ENCODE measurements at regions not wholly inside any gene's neighbourhood (a gene's known extent, or its start where the extent isn't known, plus 50 kb on each side); places are given as distances from the start of the nearest gene placed in this dataset.
"Not testable (repeated sequence)": the region's sequence is repeated elsewhere in the genome, so short reads cannot be mapped to it uniquely, and the experiment has no call there.

GRCh38 chr1:228652116-228652515 lies 83.2 kb upstream of the RHOU start:
- in situ Hi-C loops (cut with MboI; ENCODE audit: low sequenced_read_pairs in 4 of 4) = no loop called here
- no peak for ATAC-seq

DNA sequence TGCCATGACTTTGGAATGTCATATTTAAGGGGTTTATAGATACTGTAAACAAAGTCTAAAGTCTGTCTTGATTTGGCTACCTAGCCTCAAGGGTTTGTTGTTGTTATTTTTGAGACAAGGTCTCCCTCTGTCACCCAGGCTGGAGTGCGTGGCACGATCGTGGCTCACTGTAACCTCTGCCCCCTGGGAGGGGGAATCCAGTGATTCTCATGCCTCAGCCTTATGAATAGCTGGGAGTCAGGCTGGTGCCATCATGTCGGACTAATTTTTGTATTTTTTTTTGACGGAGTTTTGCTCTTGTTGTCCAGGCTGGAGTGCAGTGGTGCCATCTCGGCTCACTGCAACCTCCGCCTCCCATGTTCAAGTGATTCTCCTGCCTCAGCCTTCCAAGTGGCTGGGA lies 82.2 kb upstream of the RHOU start:
- DNase-seq; H3K27ac ChIP-seq; in situ Hi-C loops (cut with MboI; ENCODE audit: low sequenced_read_pairs in 4 of 4); H3K9me3 ChIP-seq; H3K4me1 ChIP-seq; H3K4me3 ChIP-seq; intact Hi-C loops (cut with DNase I; ENCODE audit: low total_unique reads); ATAC-seq; H3K36me3 ChIP-seq: not testable (repeated sequence)
- peaks cover 65 to 70% (median 70%) of the 10 kb centered on the region in 3 donors for H3K27me3 ChIP-seq

More at GRCh38 chr1:228652116-228652515, 83.2 kb upstream of the RHOU start:
- no peak for DNase-seq
- Histone ChIP-seq H3K4me3 (no peak overlapping the region), H3K4me1 (peaks cover 13% of the 10 kb centered on the region in 2 donors), H3K36me3 (no peaks in the 10 kb centered on the region), H3K9me3 (no peaks in the 10 kb centered on the region), H3K27me3 (peaks cover 75 to 80% (median 79%) of the 10 kb centered on the region in 3 donors), H3K27ac (no peak overlapping the region)
- TF ChIP-seq POLR2A (IDR thresholded peaks at IDR 0.05) = no peak
- no peak for TF ChIP-seq CTCF (IDR thresholded peaks at IDR 0.05 in 4 of 5, conservative IDR thresholded peaks at IDR 0.05 in 1 of 5)
- intact Hi-C loops (cut with DNase I; ENCODE audit: low total_unique reads) = no loop called here

GRCh38 chr1:228653748-228654147 lies 81.5 kb upstream of the RHOU start:
- no peak overlapping the region for H3K4me3 ChIP-seq
- TF ChIP-seq POLR2A (IDR thresholded peaks at IDR 0.05) (no peak), CTCF (IDR thresholded peaks at IDR 0.05 in 4 of 5, conservative IDR thresholded peaks at IDR 0.05 in 1 of 5) (no peak)
- intact Hi-C loops (cut with DNase I; ENCODE audit: low total_unique reads) (no loop called here), in situ Hi-C loops (cut with MboI; ENCODE audit: low sequenced_read_pairs in 4 of 4) (no loop called here)
- DNase-seq (no peak), ATAC-seq (no peak)
- H3K9me3 ChIP-seq = no peaks in the 10 kb centered on the region
- no peaks in the 10 kb centered on the region for H3K36me3 ChIP-seq
- peaks cover 58 to 63% (median 63%) of the 10 kb centered on the region in 3 donors for H3K27me3 ChIP-seq
- no peaks in the 10 kb centered on the region for H3K4me1 ChIP-seq
- no peak overlapping the region for H3K27ac ChIP-seq

DNA sequence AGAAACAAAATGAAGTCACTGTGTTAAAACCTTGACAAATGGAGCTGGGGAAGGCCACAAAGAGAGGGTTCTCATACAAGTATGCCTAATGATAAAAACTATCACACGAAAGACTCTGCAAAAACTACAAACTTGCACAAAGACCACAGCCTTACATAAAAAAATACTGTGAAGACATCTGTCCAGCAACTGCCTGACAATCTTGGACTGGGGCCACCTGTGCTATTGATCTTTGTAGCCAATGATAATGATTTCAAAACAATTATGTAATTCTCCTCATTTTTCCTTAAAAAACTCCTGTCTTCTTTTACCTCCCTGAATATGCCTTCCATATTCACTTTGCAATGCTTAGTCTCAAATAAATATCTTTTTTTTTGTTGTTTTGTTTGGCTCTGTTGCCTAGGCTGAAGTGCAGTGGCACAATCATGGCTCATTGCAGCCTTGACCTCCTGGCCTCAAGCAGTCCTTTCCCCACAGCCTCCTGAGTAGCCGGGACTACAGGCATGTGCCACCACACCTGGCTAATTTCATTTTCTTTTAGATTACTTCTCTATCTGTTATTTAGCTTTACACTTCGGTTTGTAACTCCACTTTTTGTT lies 79.4 kb upstream of the RHOU start:
- in situ Hi-C loops (cut with MboI; ENCODE audit: low sequenced_read_pairs in 4 of 4) (no loop called here), intact Hi-C loops (cut with DNase I; ENCODE audit: low total_unique reads) (no loop called here)
- no peaks in the 10 kb centered on the region for H3K36me3 ChIP-seq
- ATAC-seq (no peak), DNase-seq (no peak)
- no peak overlapping the region for H3K4me3 ChIP-seq
- no peaks in the 10 kb centered on the region for H3K4me1 ChIP-seq
- TF ChIP-seq POLR2A (IDR thresholded peaks at IDR 0.05) = no peak
- no peak for TF ChIP-seq CTCF (IDR thresholded peaks at IDR 0.05 in 4 of 5, conservative IDR thresholded peaks at IDR 0.05 in 1 of 5)
- peaks cover 37 to 42% (median 41%) of the 10 kb centered on the region in 3 donors for H3K27me3 ChIP-seq
- H3K9me3 ChIP-seq = no peaks in the 10 kb centered on the region
- H3K27ac ChIP-seq = no peak overlapping the region

DNA sequence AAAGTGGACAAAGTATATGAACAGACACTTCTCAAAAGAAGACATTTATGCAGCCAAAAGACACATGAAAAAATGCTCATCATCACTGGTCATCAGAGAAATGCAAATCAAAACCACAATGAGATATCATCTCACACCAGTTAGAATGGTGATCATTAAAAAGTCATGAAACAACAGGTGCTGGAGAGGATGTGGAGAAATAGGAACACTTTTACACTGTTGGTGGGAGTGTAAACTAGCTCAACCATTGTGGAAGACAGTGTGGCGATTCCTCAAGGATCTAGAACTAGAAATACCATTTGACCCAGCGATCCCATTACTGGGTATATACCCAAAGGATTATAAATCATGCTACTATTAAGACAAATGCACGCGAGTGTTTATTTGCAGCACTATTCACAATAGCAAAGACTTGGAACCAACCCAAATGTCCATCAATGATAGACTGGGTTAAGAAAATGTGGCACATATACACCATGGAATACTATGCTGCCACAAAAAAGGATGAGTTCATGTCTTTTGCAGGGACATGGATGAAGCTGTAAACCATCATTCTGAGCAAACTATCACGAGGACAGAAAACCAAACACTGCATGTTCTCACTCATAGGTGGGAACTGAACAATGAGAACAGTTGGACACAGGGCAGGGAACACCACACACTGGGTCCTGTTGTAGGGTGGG lies 73.1 kb upstream of the RHOU start:
- ATAC-seq; H3K4me3 ChIP-seq; in situ Hi-C loops (cut with MboI; ENCODE audit: low sequenced_read_pairs in 4 of 4); H3K9me3 ChIP-seq; H3K27me3 ChIP-seq; H3K36me3 ChIP-seq; H3K4me1 ChIP-seq; H3K27ac ChIP-seq; DNase-seq: not testable (repeated sequence)
- intact Hi-C loops (cut with DNase I; ENCODE audit: low total_unique reads) = loop anchor here (5.0 kb wide), 1 partner anchor 75 kb away; the partner anchor contains the start of gene RHOU
